Sigmoid colon (tissue), 4 donors: ENCODE measurements at regions not wholly inside any gene's neighbourhood (a gene's known extent, or its start where the extent isn't known, plus 50 kb on each side); places are given as distances from the start of the nearest gene placed in this dataset.

Experiments
- EP300 ChIP-seq, 4 donors: sonication (generic); formaldehyde crosslinking; IDR thresholded peaks; one replicate each; pipeline ENCODE4 v1.6.1; 2017; ENCODE audit warnings: antibody characterized with exemption in 4 of 4
- POLR2A ChIP-seq, 2 donors: fragments of 450-650 bp; IDR thresholded peaks; one replicate each; pipeline ENCODE4 v1.6.1; 2016; ENCODE audit warnings: antibody characterized with exemption in 2 of 2, mild to moderate bottlenecking in 2 of 2, moderate library complexity in 2 of 2
- TF ChIP-seq, protein P1 (sequence below), 4 experiments: fragments of 450-650 bp in 3 of 4; fragments of 200-600 bp in 1 of 4; IDR thresholded peaks; one replicate each; pipeline ENCODE4 v1.5.1; 2016 to 2019; ENCODE audit warnings: antibody characterized with exemption in 4 of 4, mild to moderate bottlenecking in 3 of 4, moderate library complexity in 2 of 4

- no peak for TF ChIP-seq POLR2A (IDR thresholded peaks at IDR 0.05)
- TF ChIP-seq, protein P1, sequence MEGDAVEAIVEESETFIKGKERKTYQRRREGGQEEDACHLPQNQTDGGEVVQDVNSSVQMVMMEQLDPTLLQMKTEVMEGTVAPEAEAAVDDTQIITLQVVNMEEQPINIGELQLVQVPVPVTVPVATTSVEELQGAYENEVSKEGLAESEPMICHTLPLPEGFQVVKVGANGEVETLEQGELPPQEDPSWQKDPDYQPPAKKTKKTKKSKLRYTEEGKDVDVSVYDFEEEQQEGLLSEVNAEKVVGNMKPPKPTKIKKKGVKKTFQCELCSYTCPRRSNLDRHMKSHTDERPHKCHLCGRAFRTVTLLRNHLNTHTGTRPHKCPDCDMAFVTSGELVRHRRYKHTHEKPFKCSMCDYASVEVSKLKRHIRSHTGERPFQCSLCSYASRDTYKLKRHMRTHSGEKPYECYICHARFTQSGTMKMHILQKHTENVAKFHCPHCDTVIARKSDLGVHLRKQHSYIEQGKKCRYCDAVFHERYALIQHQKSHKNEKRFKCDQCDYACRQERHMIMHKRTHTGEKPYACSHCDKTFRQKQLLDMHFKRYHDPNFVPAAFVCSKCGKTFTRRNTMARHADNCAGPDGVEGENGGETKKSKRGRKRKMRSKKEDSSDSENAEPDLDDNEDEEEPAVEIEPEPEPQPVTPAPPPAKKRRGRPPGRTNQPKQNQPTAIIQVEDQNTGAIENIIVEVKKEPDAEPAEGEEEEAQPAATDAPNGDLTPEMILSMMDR (IDR thresholded peaks at IDR 0.05), result no peak
- TF ChIP-seq EP300 (IDR thresholded peaks at IDR 0.05), result no peak
These were observed 1361.2 kb upstream of the TMEM132C start for GRCh38 chr12:126905752-126906151.
